Endodermal cell (in vitro differentiated cells): ENCODE measurements at regions not wholly inside any gene's neighbourhood (a gene's known extent, or its start where the extent isn't known, plus 50 kb on each side); places are given as distances from the start of the nearest gene placed in this dataset.

Experiments
- DNase-seq: peaks from one replicate; pipeline ENCODE4 v3.0.0-alpha.2; 2017
- H3K27ac ChIP-seq: 2 replicates; pipeline ENCODE4 v1.5.1; 2013; ENCODE audit warnings: mild to moderate bottlenecking, low read depth, low read length, moderate library complexity
- H3K27me3 ChIP-seq: 2 replicates; pipeline ENCODE4 v1.6.1; 2013; ENCODE audit warnings: mild to moderate bottlenecking, low read length, moderate library complexity; ENCODE audit not compliant: insufficient read depth, control insufficient read depth, poor library complexity, severe bottlenecking
- H3K36me3 ChIP-seq: 2 replicates; pipeline ENCODE4 v1.7.0; 2013; ENCODE audit warnings: mild to moderate bottlenecking, low read length, moderate library complexity; ENCODE audit not compliant: control insufficient read depth, insufficient read depth
- H3K4me1 ChIP-seq: one replicate; pipeline ENCODE4 v1.7.0; 2013; ENCODE audit warnings: low read length; ENCODE audit not compliant: control insufficient read depth, insufficient read depth
- H3K4me3 ChIP-seq: 2 replicates; pipeline ENCODE4 v1.5.1; 2013; ENCODE audit warnings: mild to moderate bottlenecking, low read length, moderate library complexity
- H3K9ac ChIP-seq: 2 replicates; pipeline ENCODE4 v1.6.1; 2013; ENCODE audit warnings: mild to moderate bottlenecking, low read length, moderate library complexity; ENCODE audit not compliant: poor library complexity, severe bottlenecking; ENCODE audit errors: extremely low read depth
- H3K9me3 ChIP-seq: 2 replicates; pipeline ENCODE4 v1.6.1; 2013; ENCODE audit warnings: mild to moderate bottlenecking, low read length, moderate library complexity; ENCODE audit not compliant: control insufficient read depth
- H3K27ac Mint-ChIP-seq: 2 replicates; pipeline ENCODE4 v1.8.0; 2020; ENCODE audit warnings: mixed read lengths
- H3K27me3 Mint-ChIP-seq: 2 replicates; pipeline ENCODE4 v1.8.0; 2021; ENCODE audit warnings: mild to moderate bottlenecking, mixed read lengths; ENCODE audit not compliant: insufficient read depth
- H3K36me3 Mint-ChIP-seq: 2 replicates; pipeline ENCODE4 v1.8.0; 2020; ENCODE audit warnings: low read depth, mixed read lengths
- H3K4me1 Mint-ChIP-seq: 2 replicates; pipeline ENCODE4 v1.8.0; 2020; ENCODE audit warnings: mixed read lengths
- H3K4me3 Mint-ChIP-seq: 2 replicates; pipeline ENCODE4 v1.8.0; 2020; ENCODE audit warnings: mild to moderate bottlenecking, moderate library complexity, mixed read lengths
- H3K9me3 Mint-ChIP-seq: 2 replicates; pipeline ENCODE4 v1.8.0; 2020; ENCODE audit warnings: mild to moderate bottlenecking, mixed read lengths
- CTCF ChIP-seq: fragments of 200-600 bp; sonication (generic); conservative IDR thresholded peaks from 2 replicates; pipeline ENCODE4 v1.5.0; 2021; ENCODE audit warnings: antibody characterized with exemption, mild to moderate bottlenecking
- WGBS, 2 experiments: methylation state at CpG; one replicate each; pipeline versions ENCODE4 v1.1.5 to v1.1.7; 2013; ENCODE audit warnings: missing lambda C conversion rate in 2 of 2, mixed read lengths in 1 of 2; ENCODE audit not compliant: insufficient coverage in 1 of 2, insufficient read length in 1 of 2; 5-methylcytosine and 5-hydroxymethylcytosine counted together

GRCh38 chr2:224259831-224260230 lies 142.1 kb downstream of the FAM124B start:
- H3K4me1 Mint-ChIP-seq: peaks cover 29% of the 10 kb centered on the region
- H3K9ac ChIP-seq: no peak overlapping the region
- H3K9me3 Mint-ChIP-seq: no peaks in the 10 kb centered on the region
- H3K4me3 Mint-ChIP-seq: no peak overlapping the region
- H3K4me3 ChIP-seq: no peak overlapping the region
- no peak for DNase-seq
- H3K36me3 Mint-ChIP-seq: no peaks in the 10 kb centered on the region
- H3K27ac Mint-ChIP-seq: no peak overlapping the region
- peaks cover 8% of the 10 kb centered on the region for H3K4me1 ChIP-seq
- TF ChIP-seq CTCF: no peak
- no peaks in the 10 kb centered on the region for H3K27me3 ChIP-seq
- 95 to 98% methylated on average over 6 of the region's 6 CpGs for WGBS, 2 experiments
- H3K27ac ChIP-seq: no peak overlapping the region
- no peaks in the 10 kb centered on the region for H3K27me3 Mint-ChIP-seq
- H3K36me3 ChIP-seq: no peaks in the 10 kb centered on the region
- H3K9me3 ChIP-seq: no peaks in the 10 kb centered on the region

DNA sequence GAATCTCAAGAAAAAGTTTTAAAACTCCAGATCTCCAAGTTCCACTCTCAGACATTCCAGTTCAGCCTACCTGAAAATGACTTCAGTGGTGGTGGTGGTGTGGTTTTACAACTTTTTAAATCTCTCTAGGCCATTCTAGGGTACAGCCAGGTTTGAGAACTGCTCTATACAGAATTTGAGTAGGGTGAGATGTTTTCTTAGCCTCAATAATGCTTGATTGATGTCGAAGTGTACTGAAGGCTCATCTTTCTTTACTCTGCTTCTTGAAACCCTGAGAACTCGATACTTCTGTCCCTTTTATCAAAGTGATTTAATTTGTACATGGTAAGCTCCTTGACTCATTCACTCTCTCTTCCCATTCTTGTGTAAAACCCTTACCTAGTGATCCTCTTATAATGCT lies 143.8 kb downstream of the FAM124B start:
- no peak for TF ChIP-seq CTCF

DNA sequence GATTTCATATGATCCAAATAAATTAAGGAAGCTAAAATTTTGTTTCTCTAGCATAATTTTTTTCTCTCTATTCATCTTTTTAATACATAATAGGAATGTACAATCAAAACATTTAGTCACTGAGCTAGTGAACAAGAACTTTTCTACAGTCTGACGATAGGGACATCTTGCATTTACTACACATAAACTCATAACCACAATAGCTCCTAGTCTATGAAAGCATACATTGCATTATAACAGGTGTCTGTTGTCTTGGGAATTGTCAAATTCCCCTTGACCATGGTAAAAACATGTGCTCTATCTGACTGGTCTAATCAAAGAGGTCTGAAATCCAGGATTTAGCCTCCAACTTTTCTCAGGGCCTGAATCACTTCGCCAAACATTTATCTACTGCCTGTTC lies 144.8 kb downstream of the FAM124B start:
- H3K36me3 Mint-ChIP-seq: no peaks in the 10 kb centered on the region
- TF ChIP-seq CTCF: no peak
- H3K9me3 Mint-ChIP-seq: no peaks in the 10 kb centered on the region
- Histone ChIP-seq H3K4me3 (no peak overlapping the region), H3K27me3 (no peaks in the 10 kb centered on the region), H3K36me3 (no peaks in the 10 kb centered on the region), H3K9ac (no peak overlapping the region), H3K9me3 (no peaks in the 10 kb centered on the region), H3K27ac (no peak overlapping the region), H3K4me1 (peaks cover 8% of the 10 kb centered on the region)
- H3K4me3 Mint-ChIP-seq: no peak overlapping the region
- peaks cover 15% of the 10 kb centered on the region for H3K4me1 Mint-ChIP-seq
- WGBS, 2 experiments: 90 to 100% methylated on average over 1 to 2 of the region's 2 CpGs
- no peak overlapping the region for H3K27ac Mint-ChIP-seq
- DNase-seq: no peak
- H3K27me3 Mint-ChIP-seq: no peaks in the 10 kb centered on the region

More for the DNA sequence above, 143.8 kb downstream of the FAM124B start:
- no peaks in the 10 kb centered on the region for H3K9me3 ChIP-seq
- Mint-ChIP-seq H3K9me3 (no peaks in the 10 kb centered on the region), H3K27ac (no peak overlapping the region), H3K27me3 (no peaks in the 10 kb centered on the region), H3K4me3 (no peak overlapping the region), H3K36me3 (no peaks in the 10 kb centered on the region), H3K4me1 (peaks cover 15% of the 10 kb centered on the region)
- H3K27ac ChIP-seq: no peak overlapping the region
- DNase-seq: no peak
- H3K27me3 ChIP-seq: no peaks in the 10 kb centered on the region
- peaks cover 8% of the 10 kb centered on the region for H3K4me1 ChIP-seq
- no peaks in the 10 kb centered on the region for H3K36me3 ChIP-seq
- 95% methylated on average over 2 of the region's 2 CpGs; no CpG with 5 or more reads in 1 of the 2 experiments for WGBS, 2 experiments
- no peak overlapping the region for H3K9ac ChIP-seq
- H3K4me3 ChIP-seq: no peak overlapping the region
